Common myeloid progenitor, CD34-positive (primary cell): ENCODE measurements at regions not wholly inside any gene's neighbourhood (a gene's known extent, or its start where the extent isn't known, plus 50 kb on each side); places are given as distances from the start of the nearest gene placed in this dataset.
"Not testable (repeated sequence)": the region's sequence is repeated elsewhere in the genome, so short reads cannot be mapped to it uniquely, and the experiment has no call there.

Experiments used
- CTCF ChIA-PET: fragments of 350-600 bp; sonication (Branson Sonifier 250); formaldehyde crosslinking; loops from one replicate; lab custom pipeline; 2021; ENCODE audit warnings: antibody characterized with exemption; lab: Charles Lee
- POLR2A ChIA-PET: fragments of 350-600 bp; sonication (Branson Sonifier 250); formaldehyde crosslinking; loops from one replicate; lab custom pipeline; 2021; ENCODE audit warnings: antibody characterized with exemption; lab: Charles Lee
- DNase-seq, 3 donors: peaks; one replicate each; pipeline versions ENCODE4 v3.0.0 to v3.0.0-alpha.2; 2013
- H3K27ac ChIP-seq, 2 experiments: 1 replicate in 1 of 2; 2 replicates in 1 of 2; pipeline ENCODE4 v1.7.0; 2013; ENCODE audit warnings: inconsistent platforms in 2 of 2, low read length in 2 of 2, mild to moderate bottlenecking in 2 of 2, low read depth in 1 of 2, moderate library complexity in 1 of 2; ENCODE audit not compliant: severe bottlenecking in 2 of 2, insufficient read depth in 1 of 2, poor library complexity in 1 of 2
- H3K27me3 ChIP-seq, 5 experiments: replicated peaks in 2 of 5; 1 replicate in 3 of 5; 2 replicates in 2 of 5; pipeline versions ENCODE4 v1.6.1 to v1.7.0; 2013; ENCODE audit warnings: low read length in 4 of 5, mild to moderate bottlenecking in 2 of 5, moderate library complexity in 2 of 5, inconsistent platforms in 1 of 5; ENCODE audit not compliant: insufficient read depth in 5 of 5, control insufficient read depth in 4 of 5
- H3K36me3 ChIP-seq, 4 experiments: 1 replicate in 2 of 4; 2 replicates in 2 of 4; pipeline versions ENCODE4 v1.6.1 to v1.7.0; 2013; ENCODE audit warnings: low read length in 3 of 4, control low read depth in 1 of 4, mild to moderate bottlenecking in 1 of 4; ENCODE audit not compliant: control insufficient read depth in 4 of 4, insufficient read depth in 4 of 4
- H3K4me1 ChIP-seq, 4 experiments: 1 replicate in 3 of 4; 2 replicates in 1 of 4; pipeline versions ENCODE4 v1.6.1 to v1.7.1; 2013; ENCODE audit warnings: low read length in 3 of 4, mild to moderate bottlenecking in 3 of 4, control low read depth in 1 of 4, inconsistent platforms in 1 of 4, moderate library complexity in 1 of 4; ENCODE audit not compliant: control insufficient read depth in 4 of 4, insufficient read depth in 4 of 4; ENCODE audit errors: control extremely low read depth in 1 of 4
- H3K4me3 ChIP-seq, 7 experiments: 1 replicate in 4 of 7; 2 replicates in 3 of 7; pipeline versions ENCODE4 v1.5.1 to v1.7.0; 2013; ENCODE audit warnings: mild to moderate bottlenecking in 7 of 7, low read length in 6 of 7, moderate library complexity in 6 of 7, inconsistent platforms in 2 of 7, low read depth in 2 of 7, control low read depth in 1 of 7; ENCODE audit not compliant: insufficient read depth in 4 of 7, control insufficient read depth in 1 of 7; ENCODE audit errors: extremely low read depth in 1 of 7
- H3K9me3 ChIP-seq, 5 experiments: 1 replicate in 4 of 5; 2 replicates in 1 of 5; pipeline versions ENCODE4 v1.6.1 to v1.7.1; 2013; ENCODE audit warnings: low read length in 4 of 5, mild to moderate bottlenecking in 2 of 5, inconsistent platforms in 1 of 5, low read depth in 1 of 5, moderate library complexity in 1 of 5; ENCODE audit not compliant: control insufficient read depth in 4 of 5, insufficient read depth in 2 of 5; ENCODE audit errors: control extremely low read depth in 1 of 5
- WGBS: methylation state at CpG from one replicate; pipeline ENCODE4 v1.1.5; 2013; ENCODE audit not compliant: insufficient coverage; 5-methylcytosine and 5-hydroxymethylcytosine counted together

DNA sequence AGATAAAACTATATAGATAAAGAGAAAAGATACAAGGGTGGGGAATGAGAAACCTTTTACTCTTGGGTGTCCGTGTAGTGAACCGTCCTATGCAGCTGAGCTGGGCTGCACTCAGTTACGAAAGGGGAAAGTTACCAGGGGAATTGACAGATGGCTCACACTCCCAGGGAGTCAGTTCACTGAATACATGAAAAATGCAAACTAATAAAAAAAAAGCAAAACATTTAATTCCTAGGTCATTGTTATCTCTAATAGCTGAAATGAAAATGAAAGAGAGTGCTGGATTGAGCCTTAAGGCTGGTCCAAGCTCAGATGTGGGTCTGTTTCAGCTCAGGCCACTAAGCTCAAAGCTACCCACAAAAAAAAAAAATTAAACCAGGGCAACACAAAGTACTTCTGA, 138.0 kb downstream of the THBS2 start:
- DNase-seq: no peak
- WGBS: 100% methylated on average over 3 of the region's 3 CpGs

DNA sequence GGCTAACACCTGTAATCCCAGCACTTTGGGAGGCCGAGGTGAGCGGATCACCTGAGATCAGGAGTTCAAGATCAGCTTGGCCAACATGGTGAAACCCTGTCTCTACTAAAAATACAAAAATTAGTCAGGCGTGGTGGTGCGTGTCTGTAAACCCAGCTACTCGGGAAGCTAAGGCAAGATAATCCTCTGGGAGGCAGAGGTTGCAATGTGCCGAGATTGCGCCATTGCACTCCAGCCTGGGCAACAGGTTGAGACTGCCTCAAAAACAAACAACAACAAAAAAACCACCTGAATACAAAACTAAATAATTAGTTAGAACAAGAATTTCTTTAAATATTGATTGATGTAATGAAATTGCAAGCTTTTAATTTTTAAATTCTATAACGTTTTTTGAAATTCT, 139.0 kb downstream of the THBS2 start:
- H3K27me3 ChIP-seq, CTCF ChIA-PET: not testable (repeated sequence)

More for the DNA sequence above, 138.0 kb downstream of the THBS2 start:
- no peaks in the 10 kb centered on the region for H3K27me3 ChIP-seq
- POLR2A ChIA-PET: no interaction called here
- H3K36me3 ChIP-seq: no peaks in the 10 kb centered on the region
- no peak overlapping the region for H3K4me3 ChIP-seq
- no peaks in the 10 kb centered on the region for H3K4me1 ChIP-seq
- CTCF ChIA-PET: no interaction called here
- no peaks in the 10 kb centered on the region for H3K9me3 ChIP-seq
- H3K27ac ChIP-seq: no peak overlapping the region

DNA sequence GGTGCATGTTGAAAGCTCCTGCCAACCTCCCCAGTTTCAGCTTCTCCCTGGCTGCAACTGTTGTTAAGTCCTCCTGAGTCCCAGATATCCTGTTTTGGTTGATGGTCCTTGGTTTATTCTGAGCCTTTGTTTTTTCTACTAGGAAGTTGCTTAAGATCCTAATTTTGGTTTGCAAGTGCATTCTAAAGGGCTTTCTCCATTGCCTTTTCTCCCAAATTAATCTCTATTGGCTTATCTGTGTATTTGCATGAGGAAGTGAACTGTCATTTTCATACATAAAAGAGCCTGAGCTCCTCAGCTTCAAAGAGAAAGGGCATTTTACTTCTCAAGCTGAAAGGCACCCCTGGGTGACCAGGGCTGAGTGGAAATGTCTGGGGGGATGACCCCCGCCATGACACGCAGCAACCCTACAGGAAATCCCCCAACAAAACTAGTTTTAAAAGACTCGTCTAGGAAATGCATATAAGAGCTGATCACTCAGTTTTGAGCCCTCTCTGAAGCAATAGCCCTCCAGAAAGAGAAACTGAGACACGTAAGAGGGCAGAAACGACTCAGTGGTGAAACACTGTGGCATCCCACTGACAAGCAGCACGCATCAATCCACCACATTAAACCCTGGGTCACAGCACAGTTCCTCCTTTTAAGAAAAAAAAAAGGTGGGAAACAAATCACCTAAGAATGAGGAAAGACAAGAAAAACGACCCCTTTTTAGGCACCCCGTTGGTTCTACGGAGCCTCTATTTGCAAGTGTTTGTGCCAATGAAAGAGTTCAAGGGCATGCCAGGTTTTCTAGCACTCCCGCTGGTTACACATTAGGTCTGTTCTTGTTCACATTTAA, 140.9 kb downstream of the THBS2 start:
- Histone ChIP-seq H3K27ac (no peak overlapping the region), H3K4me3 (no peak overlapping the region), H3K9me3 (peaks cover 0 to 3% (median 0%) of the 10 kb centered on the region in 5 experiments), H3K36me3 (no peaks in the 10 kb centered on the region), H3K4me1 (no peaks in the 10 kb centered on the region), H3K27me3 (no peaks in the 10 kb centered on the region)
- POLR2A ChIA-PET: no interaction called here
- CTCF ChIA-PET: no interaction called here
- 49% methylated on average over 6 of the region's 10 CpGs for WGBS
- no peak for DNase-seq

More for the DNA sequence above, 139.0 kb downstream of the THBS2 start:
- H3K4me3 ChIP-seq, H3K27ac ChIP-seq, POLR2A ChIA-PET, DNase-seq, H3K9me3 ChIP-seq, H3K4me1 ChIP-seq, H3K36me3 ChIP-seq: not testable (repeated sequence)
- WGBS: 94% methylated on average over 6 of the region's 8 CpGs

DNA sequence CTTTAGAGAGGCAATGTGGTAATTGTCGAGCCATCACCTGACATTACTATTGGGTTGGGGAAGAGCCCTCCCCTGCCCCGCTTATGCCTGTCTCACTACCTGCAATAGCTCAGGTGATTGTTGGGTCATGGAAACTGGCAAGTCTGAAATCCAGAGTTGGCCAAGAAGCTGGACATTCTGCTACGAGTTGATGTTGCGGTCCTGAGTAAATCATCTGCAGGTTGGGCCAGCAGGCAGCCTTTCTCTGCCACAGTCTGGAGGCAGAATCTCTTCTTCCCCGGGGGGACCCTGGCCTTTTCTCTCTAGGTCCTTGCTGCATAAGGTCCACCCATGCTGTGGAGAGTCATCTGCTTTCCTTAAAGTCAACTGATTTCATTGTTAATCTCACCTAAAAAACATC, 142.4 kb downstream of the THBS2 start:
- ChIA-PET POLR2A (no interaction called here), CTCF (interaction anchor here (0.6 kb wide), 1 partner anchor 159 kb away, joined by 3 read pairs; no protein-coding TSS in a partner anchor)

DNA sequence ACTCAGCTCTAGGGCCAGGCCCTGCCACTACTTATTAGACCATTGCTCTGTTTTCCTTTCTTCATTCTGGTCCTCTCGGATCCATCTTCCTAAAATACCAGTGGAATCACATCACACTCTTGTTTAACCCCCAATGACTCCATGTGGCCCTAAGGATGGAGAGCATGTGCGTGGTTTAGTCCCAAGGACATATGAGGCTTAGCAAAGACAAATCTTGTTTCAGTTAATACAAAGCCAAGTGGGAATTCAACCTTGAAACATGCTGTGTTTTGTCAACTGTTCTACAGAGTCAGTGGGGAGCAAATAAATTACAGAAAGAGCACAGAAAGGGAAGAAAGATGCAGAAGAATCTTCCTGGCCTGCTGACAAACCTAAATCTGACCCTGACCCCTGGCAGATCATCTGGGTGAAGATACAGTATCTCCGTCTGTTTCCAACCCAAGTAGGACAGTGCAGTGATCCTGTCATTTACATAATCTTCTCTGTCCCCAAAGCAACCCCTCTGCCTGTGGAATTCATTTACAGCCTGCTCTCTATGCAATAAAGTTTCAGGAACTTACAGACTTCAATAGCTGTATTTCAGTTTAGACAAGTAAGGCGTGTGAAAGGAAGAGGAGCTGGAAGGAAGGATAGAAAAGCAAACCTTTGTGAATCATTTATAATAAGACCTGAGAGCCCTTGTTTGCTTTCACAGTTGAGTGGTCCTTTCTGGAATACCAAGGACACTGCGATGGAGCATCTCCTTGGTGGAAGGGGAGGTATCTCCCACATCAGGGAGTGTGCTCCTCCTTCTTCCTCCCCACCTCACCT, 144.0 kb downstream of the THBS2 start:
- CTCF ChIA-PET: no interaction called here
- peaks cover 0 to 2% (median 0%) of the 10 kb centered on the region in 5 experiments for H3K27me3 ChIP-seq
- DNase-seq: no peak
- H3K4me1 ChIP-seq: no peaks in the 10 kb centered on the region
- H3K36me3 ChIP-seq: no peaks in the 10 kb centered on the region
- H3K9me3 ChIP-seq: peaks cover 0 to 3% (median 0%) of the 10 kb centered on the region in 5 experiments
- WGBS: 97% methylated on average over 5 of the region's 5 CpGs
- H3K27ac ChIP-seq: no peak overlapping the region
- H3K4me3 ChIP-seq: no peak overlapping the region
- POLR2A ChIA-PET: no interaction called here

More for the DNA sequence above, 142.4 kb downstream of the THBS2 start:
- Histone ChIP-seq H3K27me3 (peaks cover 0 to 2% (median 0%) of the 10 kb centered on the region in 5 experiments), H3K9me3 (peaks cover 0 to 3% (median 0%) of the 10 kb centered on the region in 5 experiments), H3K27ac (no peak overlapping the region), H3K36me3 (no peaks in the 10 kb centered on the region), H3K4me3 (no peak overlapping the region), H3K4me1 (no peaks in the 10 kb centered on the region)
- no peak for DNase-seq
- 96% methylated on average over 5 of the region's 5 CpGs for whole genome bisulfite sequencing

DNA sequence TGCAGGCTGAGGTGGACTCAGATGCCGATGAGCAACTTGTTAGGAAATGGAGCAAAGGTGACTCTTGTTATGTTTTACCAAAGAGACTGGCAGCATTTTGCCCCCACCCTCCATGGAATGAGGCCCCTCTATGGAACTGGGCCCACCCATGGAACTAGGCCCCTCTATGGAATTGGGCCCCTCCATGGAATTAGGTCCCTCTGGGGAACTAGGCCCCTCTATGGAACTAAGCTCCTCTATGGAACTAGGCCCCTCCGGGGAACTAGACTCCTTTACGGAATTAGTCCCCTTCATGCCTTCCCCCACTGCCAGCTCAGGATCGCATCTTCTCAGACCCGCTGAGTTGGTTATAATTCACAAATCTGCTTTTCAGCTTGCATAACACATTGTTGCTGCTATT, 144.9 kb downstream of the THBS2 start:
- ChIA-PET POLR2A (no interaction called here), CTCF (no interaction called here)
- WGBS: 100% methylated on average over 5 of the region's 5 CpGs
- Histone ChIP-seq H3K4me1 (no peaks in the 10 kb centered on the region), H3K4me3 (no peak overlapping the region), H3K9me3 (peaks cover 0 to 3% (median 0%) of the 10 kb centered on the region in 5 experiments), H3K27me3 (peaks cover 0 to 2% (median 0%) of the 10 kb centered on the region in 5 experiments), H3K36me3 (no peaks in the 10 kb centered on the region), H3K27ac (no peak overlapping the region)
- DNase-seq: no peak

DNA sequence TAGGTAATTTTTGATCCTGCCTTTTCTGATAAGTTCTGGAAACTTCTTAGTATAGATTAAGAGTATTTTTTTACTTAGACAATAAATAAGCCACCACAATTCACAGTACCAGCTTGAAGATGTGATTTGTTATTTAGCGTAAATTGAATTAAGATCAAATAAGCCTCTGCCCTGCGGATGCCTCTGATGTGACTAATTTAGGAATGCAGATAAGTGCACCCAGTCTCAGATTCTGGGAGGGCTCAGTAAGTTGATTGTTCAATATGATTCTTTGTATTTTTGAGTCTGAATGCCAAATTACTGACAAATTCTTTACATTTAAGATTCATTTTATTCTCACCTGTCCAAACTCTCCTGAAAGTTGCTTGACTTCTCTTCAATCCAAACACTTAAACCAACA, 147.5 kb downstream of the THBS2 start:
- DNase-seq: no peak
- peaks cover 0 to 2% (median 0%) of the 10 kb centered on the region in 5 experiments for H3K27me3 ChIP-seq
- CTCF ChIA-PET: no interaction called here
- WGBS: no CpG with 5 or more reads among the region's 2 CpGs
- H3K36me3 ChIP-seq: no peaks in the 10 kb centered on the region
- peaks cover 0 to 3% (median 1%) of the 10 kb centered on the region in 5 experiments for H3K9me3 ChIP-seq
- POLR2A ChIA-PET: no interaction called here
- H3K27ac ChIP-seq: no peak overlapping the region
- H3K4me3 ChIP-seq: no peak overlapping the region
- no peaks in the 10 kb centered on the region for H3K4me1 ChIP-seq
